Neutrophil (primary cell): ENCODE measurements at regions not wholly inside any gene's neighbourhood (a gene's known extent, or its start where the extent isn't known, plus 50 kb on each side); places are given as distances from the start of the nearest gene placed in this dataset.

Experiments used
- H3K27ac ChIP-seq: fragments of 200-600 bp; sonication (generic); 2 replicates; pipeline ENCODE4 v1.5.1; 2016; ENCODE audit warnings: mild to moderate bottlenecking, moderate library complexity
- H3K27me3 ChIP-seq: fragments of 200-600 bp; sonication (generic); 2 replicates; pipeline ENCODE4 v1.6.0; 2016; ENCODE audit warnings: mild to moderate bottlenecking
- H3K36me3 ChIP-seq: fragments of 200-600 bp; sonication (generic); 2 replicates; pipeline ENCODE4 v1.5.1; 2017
- H3K4me1 ChIP-seq, 2 experiments: fragments of 200-600 bp in 1 of 2; sonication (generic) in 1 of 2; 1 replicate in 1 of 2; 2 replicates in 1 of 2; pipeline versions ENCODE4 v1.5.1 to v1.6.1; 2013 to 2016; ENCODE audit warnings: low read depth in 1 of 2, low read length in 1 of 2, mild to moderate bottlenecking in 1 of 2, moderate library complexity in 1 of 2; ENCODE audit not compliant: control insufficient read depth in 1 of 2, insufficient read depth in 1 of 2
- H3K4me3 ChIP-seq, 2 experiments: fragments of 200-600 bp in 1 of 2; sonication (generic) in 1 of 2; 1 replicate in 1 of 2; 2 replicates in 1 of 2; pipeline ENCODE4 v1.5.1; 2013 to 2016; ENCODE audit warnings: low read depth in 1 of 2, low read length in 1 of 2, mild to moderate bottlenecking in 1 of 2, moderate library complexity in 1 of 2
- H3K9me3 ChIP-seq: fragments of 200-600 bp; sonication (generic); 2 replicates; pipeline ENCODE4 v1.5.1; 2016
- TF ChIP-seq, protein P1 (sequence below): fragments of 200-600 bp; sonication (generic); IDR thresholded peaks from 2 replicates; pipeline ENCODE4 v1.5.1; 2016; ENCODE audit warnings: antibody characterized with exemption

DNA sequence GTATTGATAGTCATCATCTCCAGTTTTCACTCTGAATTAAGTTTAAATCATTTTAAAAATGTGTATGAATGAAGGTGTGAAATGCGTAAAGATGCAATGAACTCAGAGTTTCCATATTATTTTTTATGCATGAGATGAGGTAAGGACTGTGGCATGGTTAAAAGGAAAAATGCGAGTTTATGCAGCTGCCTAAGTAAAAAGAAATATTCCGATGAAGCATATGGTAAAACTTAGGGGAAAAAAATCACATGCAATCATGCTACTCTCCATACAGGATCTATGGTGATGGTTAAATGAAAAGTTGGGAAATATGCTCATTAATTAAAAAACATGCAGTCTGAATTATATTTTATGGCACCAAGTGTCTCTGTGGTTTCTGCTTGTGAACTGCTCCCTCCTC lies 77.5 kb upstream of the SP8 start:
- H3K4me1 ChIP-seq: no peaks in the 10 kb centered on the region
- no peak overlapping the region for H3K27ac ChIP-seq
- H3K9me3 ChIP-seq: no peaks in the 10 kb centered on the region
- TF ChIP-seq, protein P1, sequence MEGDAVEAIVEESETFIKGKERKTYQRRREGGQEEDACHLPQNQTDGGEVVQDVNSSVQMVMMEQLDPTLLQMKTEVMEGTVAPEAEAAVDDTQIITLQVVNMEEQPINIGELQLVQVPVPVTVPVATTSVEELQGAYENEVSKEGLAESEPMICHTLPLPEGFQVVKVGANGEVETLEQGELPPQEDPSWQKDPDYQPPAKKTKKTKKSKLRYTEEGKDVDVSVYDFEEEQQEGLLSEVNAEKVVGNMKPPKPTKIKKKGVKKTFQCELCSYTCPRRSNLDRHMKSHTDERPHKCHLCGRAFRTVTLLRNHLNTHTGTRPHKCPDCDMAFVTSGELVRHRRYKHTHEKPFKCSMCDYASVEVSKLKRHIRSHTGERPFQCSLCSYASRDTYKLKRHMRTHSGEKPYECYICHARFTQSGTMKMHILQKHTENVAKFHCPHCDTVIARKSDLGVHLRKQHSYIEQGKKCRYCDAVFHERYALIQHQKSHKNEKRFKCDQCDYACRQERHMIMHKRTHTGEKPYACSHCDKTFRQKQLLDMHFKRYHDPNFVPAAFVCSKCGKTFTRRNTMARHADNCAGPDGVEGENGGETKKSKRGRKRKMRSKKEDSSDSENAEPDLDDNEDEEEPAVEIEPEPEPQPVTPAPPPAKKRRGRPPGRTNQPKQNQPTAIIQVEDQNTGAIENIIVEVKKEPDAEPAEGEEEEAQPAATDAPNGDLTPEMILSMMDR: no peak
- no peaks in the 10 kb centered on the region for H3K36me3 ChIP-seq
- no peak overlapping the region for H3K4me3 ChIP-seq
- H3K27me3 ChIP-seq: no peaks in the 10 kb centered on the region

DNA sequence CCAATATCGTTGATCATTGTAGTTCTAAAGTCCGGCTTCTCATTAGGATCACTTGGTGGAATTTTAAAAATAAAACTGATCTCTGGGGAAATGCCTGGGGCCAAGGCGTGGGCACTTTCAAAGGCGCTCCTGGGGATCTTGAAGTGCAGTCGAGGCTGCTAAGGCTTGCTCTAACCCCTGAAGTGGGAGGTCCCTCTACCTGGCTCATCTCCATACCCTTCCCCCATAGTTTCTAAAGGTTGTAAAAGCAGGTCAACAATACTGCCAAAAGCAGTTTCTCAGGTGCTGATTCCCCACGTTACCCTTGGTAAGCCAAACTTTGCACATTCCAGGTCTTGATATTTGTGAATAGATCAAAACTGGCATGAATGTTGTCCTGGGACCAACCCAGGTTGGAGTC lies 79.0 kb upstream of the SP8 start:
- no peaks in the 10 kb centered on the region for H3K4me1 ChIP-seq
- no peak overlapping the region for H3K4me3 ChIP-seq
- TF ChIP-seq, protein P1: no peak
- no peaks in the 10 kb centered on the region for H3K36me3 ChIP-seq
- no peak overlapping the region for H3K27ac ChIP-seq
- no peaks in the 10 kb centered on the region for H3K9me3 ChIP-seq
- no peaks in the 10 kb centered on the region for H3K27me3 ChIP-seq

DNA sequence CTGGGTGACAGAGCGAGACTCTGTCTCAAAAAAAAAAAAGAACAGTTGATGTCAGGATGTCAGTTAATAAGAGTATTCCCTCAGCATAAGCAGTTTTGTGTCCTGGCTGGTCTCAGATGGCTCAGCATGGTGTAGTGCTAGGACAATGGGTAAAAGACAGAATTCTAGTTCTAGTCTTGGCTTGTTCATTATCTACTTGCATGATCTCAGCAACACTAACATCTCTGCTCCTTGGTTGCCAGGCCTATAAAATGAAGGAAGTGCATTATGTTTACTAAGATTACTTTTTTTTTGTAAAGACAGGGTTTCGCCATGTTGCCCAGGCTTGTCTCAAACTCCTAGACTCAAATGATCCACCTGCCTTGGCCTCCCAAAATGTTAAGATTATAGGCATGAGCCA lies 84.3 kb upstream of the SP8 start:
- H3K27me3 ChIP-seq: no peaks in the 10 kb centered on the region
- TF ChIP-seq, protein P1: no peak
- H3K36me3 ChIP-seq: no peaks in the 10 kb centered on the region
- H3K9me3 ChIP-seq: no peaks in the 10 kb centered on the region
- H3K27ac ChIP-seq: no peak overlapping the region
- no peaks in the 10 kb centered on the region for H3K4me1 ChIP-seq
- H3K4me3 ChIP-seq: no peak overlapping the region

DNA sequence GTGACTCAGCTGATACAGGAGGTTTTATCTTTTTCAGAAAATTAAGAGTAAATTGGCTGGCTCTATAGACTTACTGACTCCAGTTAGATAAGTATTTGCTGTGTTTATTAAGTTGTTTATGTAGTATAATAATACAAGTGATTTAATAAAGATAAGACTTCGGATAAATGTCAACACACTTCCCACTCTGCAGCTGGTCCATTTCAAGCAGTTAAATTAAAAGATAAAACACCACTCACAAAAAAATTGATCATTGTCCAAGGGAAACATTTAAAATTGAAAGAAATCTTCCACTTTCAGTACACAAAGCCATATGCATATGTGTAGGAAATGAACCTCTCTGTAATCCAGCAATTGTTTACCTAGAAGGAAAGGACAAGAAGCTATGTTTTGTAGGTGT lies 106.1 kb upstream of the SP8 start:
- Histone ChIP-seq H3K4me3 (no peak overlapping the region), H3K9me3 (peaks cover 3% of the 10 kb centered on the region), H3K36me3 (no peaks in the 10 kb centered on the region), H3K27ac (no peak overlapping the region), H3K4me1 (no peaks in the 10 kb centered on the region), H3K27me3 (no peaks in the 10 kb centered on the region)
- TF ChIP-seq, protein P1: no peak

DNA sequence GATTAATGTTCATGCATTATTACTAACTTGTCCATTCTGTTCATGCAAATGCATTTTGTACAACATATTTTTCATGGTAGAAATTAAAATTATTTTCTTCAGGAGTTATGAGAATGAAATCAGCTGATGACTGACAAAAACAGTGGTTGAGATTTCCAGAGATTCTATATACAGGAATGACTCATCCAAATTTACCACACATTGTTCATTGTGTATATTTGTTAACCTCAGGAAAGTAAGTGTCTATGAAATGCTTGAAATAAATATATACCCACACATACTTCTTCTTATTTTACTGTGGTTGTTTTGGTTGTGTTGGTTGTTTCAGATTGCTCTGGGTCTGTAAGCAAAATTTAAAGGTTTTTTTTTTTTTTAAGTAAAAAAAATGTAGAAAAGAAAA lies 108.1 kb upstream of the SP8 start:
- Histone ChIP-seq H3K4me3 (no peak overlapping the region), H3K4me1 (no peaks in the 10 kb centered on the region), H3K36me3 (no peaks in the 10 kb centered on the region), H3K27ac (no peak overlapping the region), H3K27me3 (no peaks in the 10 kb centered on the region), H3K9me3 (no peaks in the 10 kb centered on the region)
- TF ChIP-seq, protein P1: no peak

DNA sequence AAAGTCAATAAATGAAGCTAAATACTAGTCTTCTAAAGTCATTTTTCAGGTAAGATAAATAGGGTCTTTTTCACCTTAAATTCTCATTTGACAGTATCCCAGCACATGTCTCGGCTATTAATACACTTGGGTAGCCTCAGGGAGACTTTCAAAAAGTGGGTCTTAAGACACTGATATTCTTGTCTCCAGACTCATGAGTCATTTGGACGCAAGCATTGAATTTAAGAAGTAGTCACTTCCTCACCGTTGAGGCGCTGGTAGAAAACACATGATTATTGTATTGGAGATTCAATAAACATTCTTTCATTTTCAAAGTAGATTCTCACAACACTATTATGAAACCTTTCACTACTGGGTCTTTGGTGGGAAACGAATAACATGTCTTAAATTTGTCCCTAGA lies 108.9 kb upstream of the SP8 start:
- no peak overlapping the region for H3K27ac ChIP-seq
- no peaks in the 10 kb centered on the region for H3K36me3 ChIP-seq
- H3K27me3 ChIP-seq: no peaks in the 10 kb centered on the region
- H3K9me3 ChIP-seq: no peaks in the 10 kb centered on the region
- TF ChIP-seq, protein P1: no peak
- no peaks in the 10 kb centered on the region for H3K4me1 ChIP-seq
- H3K4me3 ChIP-seq: no peak overlapping the region
